SK-N-SH treated with all-trans-retinoic acid at 6 μM for 48 hours (cell line): ENCODE measurements at regions not wholly inside any gene's neighbourhood (a gene's known extent, or its start where the extent isn't known, plus 50 kb on each side); places are given as distances from the start of the nearest gene placed in this dataset.

Experiments used
- BACH2 ChIP-seq: fragments of 250-450 bp; sonication (Bioruptor Pico); IDR thresholded peaks from 2 replicates; pipeline ENCODE4 v1.9.0; 2021; ENCODE audit warnings: mild to moderate bottlenecking, borderline replicate concordance
- CREB5 ChIP-seq: fragments of 250-450 bp; sonication (Bioruptor Pico); IDR thresholded peaks from 2 replicates; pipeline ENCODE4 v1.5.1; 2020; ENCODE audit warnings: low read depth, mild to moderate bottlenecking, moderate library complexity
- OSR1 ChIP-seq: fragments of 250-450 bp; sonication (Bioruptor Pico); IDR thresholded peaks from 2 replicates; pipeline ENCODE4 v1.8.0; 2022; ENCODE audit warnings: moderate library complexity, mild to moderate bottlenecking, inconsistent platforms
- PATZ1 ChIP-seq: fragments of 250-450 bp; sonication (Bioruptor Pico); IDR thresholded peaks from 2 replicates; pipeline ENCODE4 v1.8.0; 2020; ENCODE audit warnings: mild to moderate bottlenecking, moderate library complexity, borderline replicate concordance
- SNAI2 ChIP-seq: fragments of 250-450 bp; sonication (Bioruptor Pico); IDR thresholded peaks from 2 replicates; pipeline ENCODE4 v1.5.0; 2020; ENCODE audit warnings: mild to moderate bottlenecking, moderate library complexity
- TCF4 ChIP-seq: fragments of 250-450 bp; sonication (Bioruptor Pico); IDR thresholded peaks from 2 replicates; pipeline ENCODE4 v1.8.0; 2021; ENCODE audit warnings: mild to moderate bottlenecking, moderate library complexity, borderline replicate concordance
- ZC3H10 ChIP-seq: fragments of 250-450 bp; sonication (Bioruptor Pico); IDR thresholded peaks from 2 replicates; pipeline ENCODE4 v1.5.1; 2021; ENCODE audit warnings: mild to moderate bottlenecking, moderate library complexity
- ZFP3 ChIP-seq: fragments of 250-450 bp; sonication (Bioruptor Pico); IDR thresholded peaks from 2 replicates; pipeline ENCODE4 v1.5.0; 2020; ENCODE audit warnings: mild to moderate bottlenecking, moderate library complexity

- no peak for TF ChIP-seq ZFP3 (CRISPR knock-in tag)
- TF ChIP-seq PATZ1, result no peak
- TF ChIP-seq TCF4 (CRISPR knock-in tag), result no peak
- no peak for TF ChIP-seq BACH2
- TF ChIP-seq CREB5 (CRISPR knock-in tag), result no peak
- no peak for TF ChIP-seq SNAI2 (CRISPR knock-in tag)
- no peak for TF ChIP-seq OSR1
- no peak for TF ChIP-seq ZC3H10 (CRISPR knock-in tag)
Measured at GRCh38 chr9:2925016-2925415, 81.1 kb upstream of the PUM3 start.
